WTC11 (cell line): ENCODE measurements at regions not wholly inside any gene's neighbourhood (a gene's known extent, or its start where the extent isn't known, plus 50 kb on each side); places are given as distances from the start of the nearest gene placed in this dataset.

ENCODE experiments used
- CTCF ChIP-seq: fragments of 200-600 bp; IDR thresholded peaks from 2 replicates; pipeline ENCODE4 v1.8.0; 2022; ENCODE audit warnings: antibody characterized with exemption
- E2F4 ChIP-seq: sonication (generic); formaldehyde crosslinking; IDR thresholded peaks from 2 replicates; pipeline ENCODE4 v1.8.1; 2022; ENCODE audit warnings: low read depth, mild to moderate bottlenecking, moderate library complexity, missing genetic modification reagents, borderline replicate concordance
- MAX ChIP-seq: sonication (generic); formaldehyde crosslinking; IDR thresholded peaks from 2 replicates; pipeline ENCODE4 v1.8.0; 2022; ENCODE audit warnings: mild to moderate bottlenecking, missing genetic modification reagents
- NFYB ChIP-seq: sonication (generic); formaldehyde crosslinking; conservative IDR thresholded peaks from 2 replicates; pipeline ENCODE4 v1.8.0; 2022; ENCODE audit warnings: low read depth, missing genetic modification reagents
- RORB ChIP-seq: fragments of 250-450 bp; sonication (Bioruptor Pico); IDR thresholded peaks from 2 replicates; pipeline ENCODE4 v1.9.0; 2021; ENCODE audit warnings: mild to moderate bottlenecking
- TF ChIP-seq, protein P1 (sequence below): sonication (generic); formaldehyde crosslinking; IDR thresholded peaks from 2 replicates; pipeline ENCODE4 v1.8.0; 2022; ENCODE audit warnings: mild to moderate bottlenecking, missing genetic modification reagents

GRCh38 chr5:10065428-10066000, 184.2 kb downstream of the ATPSCKMT start:
- TF ChIP-seq CTCF (no peak), MAX (CRISPR knock-in tag) (no peak), RORB (CRISPR knock-in tag) (no peak), NFYB (CRISPR knock-in tag) (no peak), E2F4 (CRISPR knock-in tag) (no peak)
- TF ChIP-seq, protein P1, sequence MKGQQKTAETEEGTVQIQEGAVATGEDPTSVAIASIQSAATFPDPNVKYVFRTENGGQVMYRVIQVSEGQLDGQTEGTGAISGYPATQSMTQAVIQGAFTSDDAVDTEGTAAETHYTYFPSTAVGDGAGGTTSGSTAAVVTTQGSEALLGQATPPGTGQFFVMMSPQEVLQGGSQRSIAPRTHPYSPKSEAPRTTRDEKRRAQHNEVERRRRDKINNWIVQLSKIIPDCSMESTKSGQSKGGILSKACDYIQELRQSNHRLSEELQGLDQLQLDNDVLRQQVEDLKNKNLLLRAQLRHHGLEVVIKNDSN: no peak
